ENCODE measurements at regions not wholly inside any gene's neighbourhood (a gene's known extent, or its start where the extent isn't known, plus 50 kb on each side); places are given as distances from the start of the nearest gene placed in this dataset.

DNA sequence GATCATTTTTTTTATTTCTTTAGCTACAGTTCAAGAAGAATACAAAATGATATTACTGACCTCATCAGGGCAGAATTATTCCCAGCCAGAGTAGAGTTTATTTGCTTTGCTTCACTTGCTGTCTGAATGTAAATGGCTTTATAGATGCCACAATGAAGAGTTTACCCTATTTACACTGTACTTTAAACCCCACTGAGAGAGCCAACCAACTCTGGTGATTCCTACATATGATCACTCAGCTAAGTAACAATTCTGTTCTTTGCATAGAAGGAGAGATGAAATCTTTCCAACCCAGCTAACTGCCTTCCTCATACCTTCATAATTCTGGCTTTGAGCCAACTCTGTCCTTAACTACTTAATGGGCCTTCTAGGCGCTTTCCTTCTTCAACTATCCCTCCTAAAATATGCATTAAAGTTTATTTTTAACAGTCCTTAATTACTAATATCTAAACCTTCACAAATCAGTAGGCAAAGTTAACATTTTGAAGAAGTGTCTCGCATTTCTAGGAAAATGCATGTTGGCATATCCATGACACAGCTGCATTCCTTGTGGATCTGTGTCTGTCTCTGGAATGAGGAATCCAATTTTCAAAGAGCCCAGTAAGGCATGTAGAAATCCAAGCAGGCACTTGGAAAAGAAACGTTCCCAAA, 284.8 kb upstream of the GRAMD2B start:
- FAIRE-seq (no peak), ATAC-seq (no peak), DNase-seq (ENCODE audit: low read depth in 1 of 2, low spot score in 1 of 2) (no peak)
- Histone ChIP-seq H3K4me2 (no peak overlapping the region), H3K4me3 (no peak overlapping the region), H3K27ac (no peak overlapping the region), H3K4me1 (no peaks in the 10 kb centered on the region), H3K9me3 (no peaks in the 10 kb centered on the region)
- TF ChIP-seq CEBPB (IDR thresholded peaks at IDR 0.05) (no peak), ESRRA (IDR thresholded peaks at IDR 0.05; ENCODE audit: borderline replicate concordance, low read length) (no peak), RCOR1 (IDR thresholded peaks at IDR 0.05; ENCODE audit: low read depth, low read length) (no peak), FOSB (CRISPR knock-in tag; IDR thresholded peaks at IDR 0.05) (no peak), ZFP36 (IDR thresholded peaks at IDR 0.05; ENCODE audit: borderline replicate concordance, partially characterized antibody) (no peak), PHF8 (IDR thresholded peaks at IDR 0.05; ENCODE audit: borderline replicate concordance, low read depth) (no peak), CHD4 (IDR thresholded peaks at IDR 0.05; ENCODE audit: borderline replicate concordance) (no peak), HOXB13 (CRISPR knock-in tag; IDR thresholded peaks at IDR 0.05; ENCODE audit: low read depth) (no peak), SREBF2 (IDR thresholded peaks at IDR 0.05) (no peak), KDM5A (IDR thresholded peaks at IDR 0.05) (no peak), CBX2 (IDR thresholded peaks at IDR 0.05; ENCODE audit: borderline replicate concordance, low read depth) (no peak), MAFK (IDR thresholded peaks at IDR 0.05; ENCODE audit: partially characterized antibody) (no peak), FOXS1 (CRISPR knock-in tag; IDR thresholded peaks at IDR 0.05) (no peak), EHF (CRISPR knock-in tag; IDR thresholded peaks at IDR 0.05) (no peak)
- TF ChIP-seq, protein P1, sequence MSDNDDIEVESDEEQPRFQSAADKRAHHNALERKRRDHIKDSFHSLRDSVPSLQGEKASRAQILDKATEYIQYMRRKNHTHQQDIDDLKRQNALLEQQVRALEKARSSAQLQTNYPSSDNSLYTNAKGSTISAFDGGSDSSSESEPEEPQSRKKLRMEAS (IDR thresholded peaks at IDR 0.05) = no peak
- TF ChIP-seq, protein P2, sequence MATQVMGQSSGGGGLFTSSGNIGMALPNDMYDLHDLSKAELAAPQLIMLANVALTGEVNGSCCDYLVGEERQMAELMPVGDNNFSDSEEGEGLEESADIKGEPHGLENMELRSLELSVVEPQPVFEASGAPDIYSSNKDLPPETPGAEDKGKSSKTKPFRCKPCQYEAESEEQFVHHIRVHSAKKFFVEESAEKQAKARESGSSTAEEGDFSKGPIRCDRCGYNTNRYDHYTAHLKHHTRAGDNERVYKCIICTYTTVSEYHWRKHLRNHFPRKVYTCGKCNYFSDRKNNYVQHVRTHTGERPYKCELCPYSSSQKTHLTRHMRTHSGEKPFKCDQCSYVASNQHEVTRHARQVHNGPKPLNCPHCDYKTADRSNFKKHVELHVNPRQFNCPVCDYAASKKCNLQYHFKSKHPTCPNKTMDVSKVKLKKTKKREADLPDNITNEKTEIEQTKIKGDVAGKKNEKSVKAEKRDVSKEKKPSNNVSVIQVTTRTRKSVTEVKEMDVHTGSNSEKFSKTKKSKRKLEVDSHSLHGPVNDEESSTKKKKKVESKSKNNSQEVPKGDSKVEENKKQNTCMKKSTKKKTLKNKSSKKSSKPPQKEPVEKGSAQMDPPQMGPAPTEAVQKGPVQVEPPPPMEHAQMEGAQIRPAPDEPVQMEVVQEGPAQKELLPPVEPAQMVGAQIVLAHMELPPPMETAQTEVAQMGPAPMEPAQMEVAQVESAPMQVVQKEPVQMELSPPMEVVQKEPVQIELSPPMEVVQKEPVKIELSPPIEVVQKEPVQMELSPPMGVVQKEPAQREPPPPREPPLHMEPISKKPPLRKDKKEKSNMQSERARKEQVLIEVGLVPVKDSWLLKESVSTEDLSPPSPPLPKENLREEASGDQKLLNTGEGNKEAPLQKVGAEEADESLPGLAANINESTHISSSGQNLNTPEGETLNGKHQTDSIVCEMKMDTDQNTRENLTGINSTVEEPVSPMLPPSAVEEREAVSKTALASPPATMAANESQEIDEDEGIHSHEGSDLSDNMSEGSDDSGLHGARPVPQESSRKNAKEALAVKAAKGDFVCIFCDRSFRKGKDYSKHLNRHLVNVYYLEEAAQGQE (IDR thresholded peaks at IDR 0.05) = no peak
- TF ChIP-seq, protein P3, sequence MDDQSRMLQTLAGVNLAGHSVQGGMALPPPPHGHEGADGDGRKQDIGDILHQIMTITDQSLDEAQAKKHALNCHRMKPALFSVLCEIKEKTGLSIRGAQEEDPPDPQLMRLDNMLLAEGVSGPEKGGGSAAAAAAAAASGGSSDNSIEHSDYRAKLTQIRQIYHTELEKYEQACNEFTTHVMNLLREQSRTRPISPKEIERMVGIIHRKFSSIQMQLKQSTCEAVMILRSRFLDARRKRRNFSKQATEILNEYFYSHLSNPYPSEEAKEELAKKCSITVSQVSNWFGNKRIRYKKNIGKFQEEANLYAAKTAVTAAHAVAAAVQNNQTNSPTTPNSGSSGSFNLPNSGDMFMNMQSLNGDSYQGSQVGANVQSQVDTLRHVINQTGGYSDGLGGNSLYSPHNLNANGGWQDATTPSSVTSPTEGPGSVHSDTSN (IDR thresholded peaks at IDR 0.05) = no peak
- TF ChIP-seq, protein P4, sequence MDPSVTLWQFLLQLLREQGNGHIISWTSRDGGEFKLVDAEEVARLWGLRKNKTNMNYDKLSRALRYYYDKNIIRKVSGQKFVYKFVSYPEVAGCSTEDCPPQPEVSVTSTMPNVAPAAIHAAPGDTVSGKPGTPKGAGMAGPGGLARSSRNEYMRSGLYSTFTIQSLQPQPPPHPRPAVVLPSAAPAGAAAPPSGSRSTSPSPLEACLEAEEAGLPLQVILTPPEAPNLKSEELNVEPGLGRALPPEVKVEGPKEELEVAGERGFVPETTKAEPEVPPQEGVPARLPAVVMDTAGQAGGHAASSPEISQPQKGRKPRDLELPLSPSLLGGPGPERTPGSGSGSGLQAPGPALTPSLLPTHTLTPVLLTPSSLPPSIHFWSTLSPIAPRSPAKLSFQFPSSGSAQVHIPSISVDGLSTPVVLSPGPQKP (IDR thresholded peaks at IDR 0.05; ENCODE audit: low read depth, low read length) = no peak
- TF ChIP-seq, protein P5, sequence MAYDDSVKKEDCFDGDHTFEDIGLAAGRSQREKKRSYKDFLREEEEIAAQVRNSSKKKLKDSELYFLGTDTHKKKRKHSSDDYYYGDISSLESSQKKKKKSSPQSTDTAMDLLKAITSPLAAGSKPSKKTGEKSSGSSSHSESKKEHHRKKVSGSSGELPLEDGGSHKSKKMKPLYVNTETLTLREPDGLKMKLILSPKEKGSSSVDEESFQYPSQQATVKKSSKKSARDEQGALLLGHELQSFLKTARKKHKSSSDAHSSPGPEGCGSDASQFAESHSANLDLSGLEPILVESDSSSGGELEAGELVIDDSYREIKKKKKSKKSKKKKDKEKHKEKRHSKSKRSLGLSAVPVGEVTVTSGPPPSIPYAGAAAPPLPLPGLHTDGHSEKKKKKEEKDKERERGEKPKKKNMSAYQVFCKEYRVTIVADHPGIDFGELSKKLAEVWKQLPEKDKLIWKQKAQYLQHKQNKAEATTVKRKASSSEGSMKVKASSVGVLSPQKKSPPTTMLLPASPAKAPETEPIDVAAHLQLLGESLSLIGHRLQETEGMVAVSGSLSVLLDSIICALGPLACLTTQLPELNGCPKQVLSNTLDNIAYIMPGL (CRISPR knock-in tag; IDR thresholded peaks at IDR 0.05; ENCODE audit: borderline replicate concordance) = no peak
- 21% methylated on average over 3 of the region's 3 CpGs for WGBS (ENCODE audit: missing lambda C conversion rate)
- ChIA-PET POLR2A (no interaction called here), CTCF (no interaction called here)
